HEK293 (cell line): ENCODE measurements at regions not wholly inside any gene's neighbourhood (a gene's known extent, or its start where the extent isn't known, plus 50 kb on each side); places are given as distances from the start of the nearest gene placed in this dataset.
"Not testable (repeated sequence)": the region's sequence is repeated elsewhere in the genome, so short reads cannot be mapped to it uniquely, and the experiment has no call there.

Source experiments
- CTCF ChIP-seq: fragments of 450-650 bp; formaldehyde crosslinking; IDR thresholded peaks from 2 replicates; pipeline ENCODE4 v1.5.1; 2016; ENCODE audit warnings: missing biosample characterization, missing genetic modification characterization
- ZBTB49 ChIP-seq: fragments of 450-650 bp; formaldehyde crosslinking; IDR thresholded peaks from 2 replicates; pipeline ENCODE4 v1.5.1; 2016; ENCODE audit warnings: missing biosample characterization, missing genetic modification characterization, low read depth
- ZBTB8A ChIP-seq: fragments of 450-650 bp; formaldehyde crosslinking; IDR thresholded peaks from 2 replicates; pipeline ENCODE4 v1.5.1; 2016; ENCODE audit warnings: missing biosample characterization, missing genetic modification characterization
- ZNF239 ChIP-seq: fragments of 450-650 bp; formaldehyde crosslinking; IDR thresholded peaks from 2 replicates; pipeline ENCODE4 v1.5.1; 2016; ENCODE audit warnings: missing biosample characterization, missing genetic modification characterization
- ZNF248 ChIP-seq: fragments of 450-650 bp; formaldehyde crosslinking; IDR thresholded peaks from 2 replicates; pipeline ENCODE4 v1.5.1; 2017; ENCODE audit warnings: missing biosample characterization, missing genetic modification characterization
- ZNF76 ChIP-seq: fragments of 450-650 bp; formaldehyde crosslinking; IDR thresholded peaks from 2 replicates; pipeline ENCODE4; 2016; ENCODE audit warnings: low read depth, missing biosample characterization, missing genetic modification characterization, borderline replicate concordance
- ZXDB ChIP-seq: fragments of 450-650 bp; formaldehyde crosslinking; IDR thresholded peaks from 2 replicates; pipeline ENCODE4 v1.5.1; 2016; ENCODE audit warnings: missing biosample characterization, missing genetic modification characterization
- TF ChIP-seq, protein P1 (sequence below): fragments of 450-650 bp; formaldehyde crosslinking; IDR thresholded peaks from 2 replicates; pipeline ENCODE4 v1.5.1; 2016; ENCODE audit warnings: missing biosample characterization, missing genetic modification characterization
- TF ChIP-seq, protein P2 (sequence below): fragments of 450-650 bp; formaldehyde crosslinking; IDR thresholded peaks from 2 replicates; pipeline ENCODE4 v1.5.1; 2016; ENCODE audit warnings: missing biosample characterization, missing genetic modification characterization

GRCh38 chr1:187072262-187073034, 243.7 kb downstream of the PLA2G4A start:
- not testable (repeated sequence) for TF ChIP-seq CTCF, ZNF248, ZNF76, ZNF239, ZBTB8A, ZBTB49 (tag by site-specific recombination)
- TF ChIP-seq, protein P1, sequence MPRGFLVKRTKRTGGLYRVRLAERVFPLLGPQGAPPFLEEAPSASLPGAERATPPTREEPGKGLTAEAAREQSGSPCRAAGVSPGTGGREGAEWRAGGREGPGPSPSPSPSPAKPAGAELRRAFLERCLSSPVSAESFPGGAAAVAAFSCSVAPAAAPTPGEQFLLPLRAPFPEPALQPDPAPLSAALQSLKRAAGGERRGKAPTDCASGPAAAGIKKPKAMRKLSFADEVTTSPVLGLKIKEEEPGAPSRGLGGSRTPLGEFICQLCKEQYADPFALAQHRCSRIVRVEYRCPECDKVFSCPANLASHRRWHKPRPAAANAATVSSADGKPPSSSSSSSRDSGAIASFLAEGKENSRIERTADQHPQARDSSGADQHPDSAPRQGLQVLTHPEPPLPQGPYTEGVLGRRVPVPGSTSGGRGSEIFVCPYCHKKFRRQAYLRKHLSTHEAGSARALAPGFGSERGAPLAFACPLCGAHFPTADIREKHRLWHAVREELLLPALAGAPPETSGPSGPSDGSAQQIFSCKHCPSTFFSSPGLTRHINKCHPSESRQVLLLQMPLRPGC (tag by site-specific recombination): not testable (repeated sequence)
- TF ChIP-seq, protein P2, sequence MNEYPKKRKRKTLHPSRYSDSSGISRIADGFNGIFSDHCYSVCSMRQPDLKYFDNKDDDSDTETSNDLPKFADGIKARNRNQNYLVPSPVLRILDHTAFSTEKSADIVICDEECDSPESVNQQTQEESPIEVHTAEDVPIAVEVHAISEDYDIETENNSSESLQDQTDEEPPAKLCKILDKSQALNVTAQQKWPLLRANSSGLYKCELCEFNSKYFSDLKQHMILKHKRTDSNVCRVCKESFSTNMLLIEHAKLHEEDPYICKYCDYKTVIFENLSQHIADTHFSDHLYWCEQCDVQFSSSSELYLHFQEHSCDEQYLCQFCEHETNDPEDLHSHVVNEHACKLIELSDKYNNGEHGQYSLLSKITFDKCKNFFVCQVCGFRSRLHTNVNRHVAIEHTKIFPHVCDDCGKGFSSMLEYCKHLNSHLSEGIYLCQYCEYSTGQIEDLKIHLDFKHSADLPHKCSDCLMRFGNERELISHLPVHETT (tag by site-specific recombination): not testable (repeated sequence)
- peak; percentile 28; the same call in 1 of the 2 replicates for TF ChIP-seq ZXDB (tag by site-specific recombination)
